ENCODE measurements at regions not wholly inside any gene's neighbourhood (a gene's known extent, or its start where the extent isn't known, plus 50 kb on each side); places are given as distances from the start of the nearest gene placed in this dataset.
"Not testable (repeated sequence)": the region's sequence is repeated elsewhere in the genome, so short reads cannot be mapped to it uniquely, and the experiment has no call there.

GRCh38 chr14:40684328-40684727, 922.3 kb upstream of the LRFN5 start:
- Histone ChIP-seq H3K9me3 (peaks cover 0 to 5% (median 0%) of the 10 kb centered on the region in 3 donors), H3K4me3 (no peak overlapping the region), H3K36me3 (no peaks in the 10 kb centered on the region), H3K27me3 (no peaks in the 10 kb centered on the region), H3K4me1 (no peaks in the 10 kb centered on the region), H3K27ac (no peak overlapping the region)
- TF ChIP-seq POLR2A (IDR thresholded peaks at IDR 0.05) (no peak), CTCF (IDR thresholded peaks at IDR 0.05) (no peak)
- DNase-seq, result no peak
- 77 to 83% methylated on average over 1 of the region's 1 CpG for WGBS, 2 donors
- intact Hi-C loops (cut with DNase I), result no loop called here

GRCh38 chr14:40682131-40682913, 924.4 kb upstream of the LRFN5 start:
- no peaks in the 10 kb centered on the region for H3K36me3 ChIP-seq
- TF ChIP-seq CTCF (IDR thresholded peaks at IDR 0.05) (no peak), POLR2A (IDR thresholded peaks at IDR 0.05) (no peak)
- H3K27ac ChIP-seq, result no peak overlapping the region
- H3K4me3 ChIP-seq, result no peak overlapping the region
- WGBS, 2 donors, result 49 to 53% methylated on average over 3 of the region's 3 CpGs
- no peaks in the 10 kb centered on the region for H3K27me3 ChIP-seq
- DNase-seq, result no peak
- peaks cover 0 to 5% (median 0%) of the 10 kb centered on the region in 3 donors for H3K9me3 ChIP-seq
- H3K4me1 ChIP-seq, result no peaks in the 10 kb centered on the region
- intact Hi-C loops (cut with DNase I), result no loop called here

- DNase-seq, result no peak
These were observed 927.4 kb upstream of the LRFN5 start for GRCh38 chr14:40679256-40679655.

GRCh38 chr14:40677206-40677605, 929.5 kb upstream of the LRFN5 start:
- H3K27ac ChIP-seq; H3K36me3 ChIP-seq; H3K4me3 ChIP-seq; intact Hi-C loops (cut with DNase I); H3K9me3 ChIP-seq; H3K27me3 ChIP-seq; DNase-seq; H3K4me1 ChIP-seq: not testable (repeated sequence)

More at GRCh38 chr14:40679256-40679655, 927.4 kb upstream of the LRFN5 start:
- 65 to 75% methylated on average over 1 of the region's 1 CpG for WGBS, 2 donors
- no peaks in the 10 kb centered on the region for H3K36me3 ChIP-seq
- TF ChIP-seq POLR2A (IDR thresholded peaks at IDR 0.05) (no peak), CTCF (IDR thresholded peaks at IDR 0.05) (no peak)
- no peak overlapping the region for H3K27ac ChIP-seq
- H3K9me3 ChIP-seq, result peaks cover 0 to 5% (median 0%) of the 10 kb centered on the region in 3 donors
- no peak overlapping the region for H3K4me3 ChIP-seq
- no peaks in the 10 kb centered on the region for H3K4me1 ChIP-seq
- no peaks in the 10 kb centered on the region for H3K27me3 ChIP-seq
- intact Hi-C loops (cut with DNase I), result no loop called here

- Histone ChIP-seq H3K27me3 (no peaks in the 10 kb centered on the region), H3K4me3 (no peak overlapping the region), H3K27ac (no peak overlapping the region), H3K4me1 (no peaks in the 10 kb centered on the region), H3K9me3 (no peaks in the 10 kb centered on the region), H3K36me3 (no peaks in the 10 kb centered on the region)
- intact Hi-C loops (cut with DNase I), result no loop called here
- TF ChIP-seq POLR2A (IDR thresholded peaks at IDR 0.05), result no peak
- no peak for TF ChIP-seq CTCF (IDR thresholded peaks at IDR 0.05)
- no peak for DNase-seq
- WGBS, 2 donors, result 39 to 45% methylated on average over 1 of the region's 1 CpG
These were observed 932.2 kb upstream of the LRFN5 start for GRCh38 chr14:40674502-40674901.

- H3K4me3 ChIP-seq, result no peak overlapping the region
- TF ChIP-seq POLR2A (IDR thresholded peaks at IDR 0.05), result no peak
- no peak for DNase-seq
- H3K36me3 ChIP-seq, result no peaks in the 10 kb centered on the region
- no peak overlapping the region for H3K27ac ChIP-seq
- intact Hi-C loops (cut with DNase I), result no loop called here
- no peaks in the 10 kb centered on the region for H3K4me1 ChIP-seq
- no peaks in the 10 kb centered on the region for H3K9me3 ChIP-seq
- H3K27me3 ChIP-seq, result no peaks in the 10 kb centered on the region
These were observed 950.4 kb upstream of the LRFN5 start for GRCh38 chr14:40656311-40656710.
